ENCODE measurements at regions not wholly inside any gene's neighbourhood (a gene's known extent, or its start where the extent isn't known, plus 50 kb on each side); places are given as distances from the start of the nearest gene placed in this dataset.

GRCh38 chr4:146029147-146029546 lies 90.5 kb upstream of the ZNF827 start:
- Mint-ChIP-seq H3K27ac (peak overlapping the region; percentile 86), H3K4me3 (peak overlapping the region; percentile 63), H3K36me3 (ENCODE audit: low read depth) (no peaks in the 10 kb centered on the region), H3K27me3 (no peaks in the 10 kb centered on the region), H3K4me1 (peaks cover 57% of the 10 kb centered on the region), H3K9me3 (no peaks in the 10 kb centered on the region)
- CTCF ChIA-PET: interaction anchor here (1.1 to 2.9 kb wide), 5 partner anchors 21 to 1068 kb away, joined by 3 to 13 read pairs (median 4); no protein-coding TSS in a partner anchor
- DNase-seq: no peak
- POLR2A ChIA-PET: interaction anchor here (3.5 to 5.3 kb wide), 2 partner anchors 21 to 30 kb away, joined by 16 to 34 read pairs; no protein-coding TSS in a partner anchor
- intact Hi-C loops (cut with micrococcal nuclease): loop anchor here (1.0 to 5.0 kb wide), 7 partner anchors 37 to 887 kb away; partner anchors contain the start of genes LSM6 and SLC10A7
- TF ChIP-seq, protein P1, sequence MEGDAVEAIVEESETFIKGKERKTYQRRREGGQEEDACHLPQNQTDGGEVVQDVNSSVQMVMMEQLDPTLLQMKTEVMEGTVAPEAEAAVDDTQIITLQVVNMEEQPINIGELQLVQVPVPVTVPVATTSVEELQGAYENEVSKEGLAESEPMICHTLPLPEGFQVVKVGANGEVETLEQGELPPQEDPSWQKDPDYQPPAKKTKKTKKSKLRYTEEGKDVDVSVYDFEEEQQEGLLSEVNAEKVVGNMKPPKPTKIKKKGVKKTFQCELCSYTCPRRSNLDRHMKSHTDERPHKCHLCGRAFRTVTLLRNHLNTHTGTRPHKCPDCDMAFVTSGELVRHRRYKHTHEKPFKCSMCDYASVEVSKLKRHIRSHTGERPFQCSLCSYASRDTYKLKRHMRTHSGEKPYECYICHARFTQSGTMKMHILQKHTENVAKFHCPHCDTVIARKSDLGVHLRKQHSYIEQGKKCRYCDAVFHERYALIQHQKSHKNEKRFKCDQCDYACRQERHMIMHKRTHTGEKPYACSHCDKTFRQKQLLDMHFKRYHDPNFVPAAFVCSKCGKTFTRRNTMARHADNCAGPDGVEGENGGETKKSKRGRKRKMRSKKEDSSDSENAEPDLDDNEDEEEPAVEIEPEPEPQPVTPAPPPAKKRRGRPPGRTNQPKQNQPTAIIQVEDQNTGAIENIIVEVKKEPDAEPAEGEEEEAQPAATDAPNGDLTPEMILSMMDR (IDR thresholded peaks at IDR 0.05): no peak
- peak; percentile 25 for ATAC-seq (ENCODE audit: low read depth)

DNA sequence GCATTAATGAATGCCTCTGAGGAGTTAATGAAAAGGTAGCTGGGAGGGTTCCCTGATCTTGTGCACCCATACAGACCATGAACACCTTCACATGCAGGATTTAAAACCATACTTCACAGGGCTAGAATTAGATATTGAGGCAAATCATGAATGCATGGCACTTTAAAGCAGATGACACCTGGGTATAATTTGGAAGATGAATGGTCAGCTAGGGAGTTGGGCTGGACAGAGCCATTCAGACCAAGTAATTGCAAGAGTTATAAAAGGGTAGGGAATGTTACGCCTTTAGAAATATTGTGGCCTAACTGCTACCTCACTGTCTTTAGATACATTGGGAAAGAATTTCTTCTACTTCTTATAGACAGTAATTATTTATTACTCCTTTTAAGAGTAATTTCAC lies 89.1 kb upstream of the ZNF827 start:
- Mint-ChIP-seq H3K4me1 (peaks cover 57% of the 10 kb centered on the region), H3K27me3 (no peaks in the 10 kb centered on the region), H3K36me3 (ENCODE audit: low read depth) (no peaks in the 10 kb centered on the region), H3K9me3 (no peaks in the 10 kb centered on the region), H3K4me3 (no peak overlapping the region), H3K27ac (no peak overlapping the region)
- ChIA-PET CTCF (interaction anchor here (0.9 kb wide), 1 partner anchor 888 kb away, joined by 3 read pairs; no protein-coding TSS in a partner anchor), POLR2A (no interaction called here)
- ATAC-seq (ENCODE audit: low read depth) (no peak), DNase-seq (no peak)
- intact Hi-C loops (cut with micrococcal nuclease): loop anchor here (2.0 to 5.0 kb wide), 4 partner anchors 35 to 495 kb away; partner anchors contain the start of gene SLC10A7
- TF ChIP-seq, protein P1 (IDR thresholded peaks at IDR 0.05): no peak

- DNase-seq (no peak), ATAC-seq (ENCODE audit: low read depth) (peak; percentile 73)
- Mint-ChIP-seq H3K4me1 (peaks cover 25% of the 10 kb centered on the region), H3K9me3 (no peaks in the 10 kb centered on the region), H3K27me3 (no peaks in the 10 kb centered on the region), H3K4me3 (no peak overlapping the region), H3K36me3 (ENCODE audit: low read depth) (no peaks in the 10 kb centered on the region), H3K27ac (no peak overlapping the region)
- TF ChIP-seq, protein P1 (IDR thresholded peaks at IDR 0.05): no peak
- ChIA-PET CTCF (interaction anchor here (1.5 kb wide), 1 partner anchor 70 kb away, joined by 3 read pairs; no protein-coding TSS in a partner anchor), POLR2A (interaction anchor here (1.1 kb wide), 1 partner anchor 36 kb away, joined by 3 read pairs; no protein-coding TSS in a partner anchor)
- intact Hi-C loops (cut with micrococcal nuclease): no loop called here
Observed at GRCh38 chr4:146023334-146023967, 84.8 kb upstream of the ZNF827 start.

GRCh38 chr4:146022541-146022940 lies 83.9 kb upstream of the ZNF827 start:
- no peak overlapping the region for H3K27ac Mint-ChIP-seq
- no peaks in the 10 kb centered on the region for H3K27me3 Mint-ChIP-seq
- no peak overlapping the region for H3K4me3 Mint-ChIP-seq
- ChIA-PET CTCF (interaction anchor here (1.5 kb wide), 1 partner anchor 71 kb away, joined by 3 read pairs; no protein-coding TSS in a partner anchor), POLR2A (interaction anchor here (1.1 kb wide), 1 partner anchor 36 kb away, joined by 3 read pairs; no protein-coding TSS in a partner anchor)
- H3K4me1 Mint-ChIP-seq: peaks cover 25% of the 10 kb centered on the region
- ATAC-seq (ENCODE audit: low read depth) (no peak), DNase-seq (no peak)
- no peaks in the 10 kb centered on the region for H3K9me3 Mint-ChIP-seq
- intact Hi-C loops (cut with micrococcal nuclease): no loop called here
- TF ChIP-seq, protein P1 (IDR thresholded peaks at IDR 0.05): no peak
- H3K36me3 Mint-ChIP-seq (ENCODE audit: low read depth): no peaks in the 10 kb centered on the region

- H3K27ac Mint-ChIP-seq: no peak overlapping the region
- intact Hi-C loops (cut with micrococcal nuclease): no loop called here
- TF ChIP-seq, protein P1 (IDR thresholded peaks at IDR 0.05): no peak
- DNase-seq (no peak), ATAC-seq (ENCODE audit: low read depth) (no peak)
- no peaks in the 10 kb centered on the region for H3K36me3 Mint-ChIP-seq (ENCODE audit: low read depth)
- no peak overlapping the region for H3K4me3 Mint-ChIP-seq
- no peaks in the 10 kb centered on the region for H3K9me3 Mint-ChIP-seq
- ChIA-PET CTCF (no interaction called here), POLR2A (no interaction called here)
- H3K4me1 Mint-ChIP-seq: peaks cover 18% of the 10 kb centered on the region
- H3K27me3 Mint-ChIP-seq: no peaks in the 10 kb centered on the region
Observed at GRCh38 chr4:146018247-146018646, 79.6 kb upstream of the ZNF827 start.

All from activated B cell treated with CpG ODN at 0.5 μM for 24 hours (primary cell).